ENCODE measurements at regions not wholly inside any gene's neighbourhood (a gene's known extent, or its start where the extent isn't known, plus 50 kb on each side); places are given as distances from the start of the nearest gene placed in this dataset.
A peak's percentile ranks its signal among the peaks of the same experiment; 100 is the strongest.

GRCh38 chr6:14312587-14312986 is 195.0 kb downstream of the CD83 start:
- Mint-ChIP-seq H3K4me3 (no peak overlapping the region), H3K9me3 (no peaks in the 10 kb centered on the region), H3K36me3 (ENCODE audit: low read depth) (no peaks in the 10 kb centered on the region), H3K27me3 (no peaks in the 10 kb centered on the region), H3K27ac (no peak overlapping the region), H3K4me1 (ENCODE audit: low read depth) (peaks cover 7% of the 10 kb centered on the region)
- DNase-seq, result no peak
- CTCF ChIA-PET, result no interaction called here
- TF ChIP-seq CTCF (IDR thresholded peaks at IDR 0.05), result no peak
- ATAC-seq, result no peak
- POLR2A ChIA-PET, result no interaction called here
- intact Hi-C loops (cut with micrococcal nuclease), result no loop called here

GRCh38 chr6:14313248-14313647 is 195.7 kb downstream of the CD83 start:
- TF ChIP-seq CTCF (IDR thresholded peaks at IDR 0.05), result no peak
- intact Hi-C loops (cut with micrococcal nuclease), result no loop called here
- DNase-seq (no peak), ATAC-seq (no peak)
- H3K4me3 Mint-ChIP-seq, result no peak overlapping the region
- no peaks in the 10 kb centered on the region for H3K27me3 Mint-ChIP-seq
- CTCF ChIA-PET, result no interaction called here
- no peaks in the 10 kb centered on the region for H3K9me3 Mint-ChIP-seq
- no peaks in the 10 kb centered on the region for H3K36me3 Mint-ChIP-seq (ENCODE audit: low read depth)
- POLR2A ChIA-PET, result interaction anchor here (0.6 kb wide), 1 partner anchor 413 kb away, joined by 3 read pairs; no protein-coding TSS in a partner anchor
- H3K27ac Mint-ChIP-seq, result no peak overlapping the region
- peaks cover 7% of the 10 kb centered on the region for H3K4me1 Mint-ChIP-seq (ENCODE audit: low read depth)

- Mint-ChIP-seq H3K4me3 (no peak overlapping the region), H3K4me1 (ENCODE audit: low read depth) (peaks cover 7% of the 10 kb centered on the region), H3K27me3 (peaks cover 1% of the 10 kb centered on the region), H3K9me3 (no peaks in the 10 kb centered on the region), H3K27ac (no peak overlapping the region), H3K36me3 (ENCODE audit: low read depth) (no peaks in the 10 kb centered on the region)
- no peak for TF ChIP-seq CTCF (IDR thresholded peaks at IDR 0.05)
- intact Hi-C loops (cut with micrococcal nuclease), result no loop called here
- ATAC-seq (no peak), DNase-seq (no peak)
- ChIA-PET CTCF (no interaction called here), POLR2A (interaction anchor here (1.0 kb wide), 1 partner anchor 141 kb away, joined by 3 read pairs; no protein-coding TSS in a partner anchor)
Observed at GRCh38 chr6:14315353-14315752, 197.8 kb downstream of the CD83 start.

- TF ChIP-seq CTCF (IDR thresholded peaks at IDR 0.05), result no peak
- ATAC-seq (no peak), DNase-seq (peak; percentile 30)
- Mint-ChIP-seq H3K36me3 (ENCODE audit: low read depth) (no peaks in the 10 kb centered on the region), H3K27ac (no peak overlapping the region), H3K4me3 (no peak overlapping the region), H3K27me3 (peaks cover 3% of the 10 kb centered on the region), H3K4me1 (ENCODE audit: low read depth) (peaks cover 7% of the 10 kb centered on the region), H3K9me3 (no peaks in the 10 kb centered on the region)
- ChIA-PET POLR2A (no interaction called here), CTCF (interaction anchor here (1.0 to 1.5 kb wide), 3 partner anchors 10 to 21 kb away, joined by 3 to 4 read pairs (median 3); no protein-coding TSS in a partner anchor)
- intact Hi-C loops (cut with micrococcal nuclease), result no loop called here
Observed at GRCh38 chr6:14316651-14317386, 199.2 kb downstream of the CD83 start.

GRCh38 chr6:14317387-14317970 is 199.9 kb downstream of the CD83 start:
- H3K4me1 Mint-ChIP-seq (ENCODE audit: low read depth), result peaks cover 7% of the 10 kb centered on the region
- H3K27ac Mint-ChIP-seq, result no peak overlapping the region
- H3K36me3 Mint-ChIP-seq (ENCODE audit: low read depth), result no peaks in the 10 kb centered on the region
- H3K9me3 Mint-ChIP-seq, result no peaks in the 10 kb centered on the region
- DNase-seq (no peak), ATAC-seq (peak; percentile 13)
- H3K4me3 Mint-ChIP-seq, result no peak overlapping the region
- POLR2A ChIA-PET, result interaction anchor here (1.0 kb wide), 1 partner anchor 113 kb away, joined by 3 read pairs; no protein-coding TSS in a partner anchor
- CTCF ChIA-PET, result interaction anchor here (1.0 to 1.5 kb wide), 3 partner anchors 10 to 21 kb away, joined by 3 to 4 read pairs (median 3); no protein-coding TSS in a partner anchor
- no peak for TF ChIP-seq CTCF (IDR thresholded peaks at IDR 0.05)
- H3K27me3 Mint-ChIP-seq, result peaks cover 3% of the 10 kb centered on the region
- intact Hi-C loops (cut with micrococcal nuclease), result no loop called here
